Endometrium (tissue), 2 donors: ENCODE measurements at regions not wholly inside any gene's neighbourhood (a gene's known extent, or its start where the extent isn't known, plus 50 kb on each side); places are given as distances from the start of the nearest gene placed in this dataset.

Experiments
- FAIRE-seq: peaks from 2 replicates; lab custom pipeline; 2012; peaks lifted over from hg19 to GRCh38; lab: Jason Lieb, UNC
- donor health status: control.
- donor health status: control.

- FAIRE-seq = no peak
Measured at GRCh38 chr3:68057637-68058320, 403.4 kb upstream of the SUCLG2 start.

- FAIRE-seq = no peak
Measured at GRCh38 chr3:68056556-68056955, 402.1 kb upstream of the SUCLG2 start.

GRCh38 chr3:68055215-68055614 is 400.8 kb upstream of the SUCLG2 start:
- no peak for FAIRE-seq

GRCh38 chr3:68049776-68050175 is 395.4 kb upstream of the SUCLG2 start:
- FAIRE-seq = no peak

- no peak for FAIRE-seq
Measured at GRCh38 chr3:68045976-68046375, 391.6 kb upstream of the SUCLG2 start.

GRCh38 chr3:68033867-68034266 is 379.5 kb upstream of the SUCLG2 start:
- no peak for FAIRE-seq

- FAIRE-seq = no peak
Measured at GRCh38 chr3:68032209-68032608, 377.8 kb upstream of the SUCLG2 start.

- no peak for FAIRE-seq
Measured at GRCh38 chr3:68025189-68025588, 370.8 kb upstream of the SUCLG2 start.

- FAIRE-seq = no peak
Measured at GRCh38 chr3:68019876-68020275, 365.5 kb upstream of the SUCLG2 start.

GRCh38 chr3:68018275-68018674 is 363.9 kb upstream of the SUCLG2 start:
- FAIRE-seq = no peak

GRCh38 chr3:68017069-68017468 is 362.7 kb upstream of the SUCLG2 start:
- FAIRE-seq = no peak

GRCh38 chr3:68009900-68010299 is 355.5 kb upstream of the SUCLG2 start:
- FAIRE-seq = no peak

GRCh38 chr3:68007621-68008226 is 353.3 kb upstream of the SUCLG2 start:
- FAIRE-seq = no peak

- no peak for FAIRE-seq
Measured at GRCh38 chr3:68006646-68007045, 352.2 kb upstream of the SUCLG2 start.

- no peak for FAIRE-seq
Measured at GRCh38 chr3:68004091-68004490, 349.7 kb upstream of the SUCLG2 start.

GRCh38 chr3:67998281-67998680 is 343.9 kb upstream of the SUCLG2 start:
- no peak for FAIRE-seq

- FAIRE-seq = no peak
Measured at GRCh38 chr3:67995206-67995605, 340.8 kb upstream of the SUCLG2 start.

- no peak for FAIRE-seq
Measured at GRCh38 chr3:67986706-67987105, 332.3 kb upstream of the SUCLG2 start.

- no peak for FAIRE-seq
Measured at GRCh38 chr3:67983166-67983565, 328.8 kb upstream of the SUCLG2 start.

GRCh38 chr3:67981077-67981476 is 326.7 kb upstream of the SUCLG2 start:
- no peak for FAIRE-seq

- no peak for FAIRE-seq
Measured at GRCh38 chr3:67979342-67979741, 324.9 kb upstream of the SUCLG2 start.

GRCh38 chr3:67977762-67978161 is 323.4 kb upstream of the SUCLG2 start:
- no peak for FAIRE-seq

GRCh38 chr3:67976663-67977062 is 322.3 kb upstream of the SUCLG2 start:
- no peak for FAIRE-seq

- no peak for FAIRE-seq
Measured at GRCh38 chr3:67964596-67964995, 310.2 kb upstream of the SUCLG2 start.
